Endometrium (tissue), 2 donors: ENCODE measurements at regions not wholly inside any gene's neighbourhood (a gene's known extent, or its start where the extent isn't known, plus 50 kb on each side); places are given as distances from the start of the nearest gene placed in this dataset.

Source experiments
- FAIRE-seq: peaks from 2 replicates; lab custom pipeline; 2012; peaks lifted over from hg19 to GRCh38; lab: Jason Lieb, UNC
- donor health status: control.
- donor health status: control.

DNA sequence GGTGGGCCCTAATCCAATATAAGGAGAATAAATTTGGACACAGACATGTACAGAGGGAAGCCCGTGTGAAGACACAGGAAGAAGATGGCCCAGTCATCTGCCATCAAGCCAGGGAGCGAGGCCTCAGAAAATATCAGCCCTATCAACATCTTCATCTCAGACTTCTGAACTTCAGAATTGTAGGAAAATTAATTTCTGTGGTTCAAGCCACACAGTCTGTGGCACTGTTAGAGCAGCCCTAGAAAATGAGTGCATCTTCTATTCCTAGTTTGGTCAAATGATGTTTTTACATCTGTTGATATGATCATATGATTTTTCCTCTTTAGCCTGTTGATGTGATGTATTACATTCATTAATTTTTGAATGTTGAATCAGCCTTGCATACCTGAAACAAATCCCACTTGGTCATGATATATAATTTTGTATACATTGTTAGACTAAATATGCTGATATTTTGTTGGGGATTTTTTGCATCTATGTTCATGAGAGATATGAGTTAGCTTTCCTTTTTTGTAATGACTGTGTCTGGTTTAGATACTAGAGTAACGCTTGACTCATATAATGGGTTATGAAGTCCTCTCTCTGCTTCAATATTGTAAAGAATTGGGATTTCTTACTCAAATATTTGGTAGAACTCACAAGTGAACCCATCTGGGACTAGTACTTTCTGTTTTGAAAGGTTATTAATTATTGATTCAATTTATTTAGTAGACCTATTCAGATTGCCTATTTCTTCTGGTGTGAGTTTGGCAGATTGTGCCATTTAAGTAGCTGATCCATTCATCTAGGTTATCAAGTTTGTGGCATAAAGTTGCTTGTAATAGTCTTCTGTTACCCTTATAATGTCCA, 451.4 kb downstream of the EIPR1 start:
- no peak for FAIRE-seq

DNA sequence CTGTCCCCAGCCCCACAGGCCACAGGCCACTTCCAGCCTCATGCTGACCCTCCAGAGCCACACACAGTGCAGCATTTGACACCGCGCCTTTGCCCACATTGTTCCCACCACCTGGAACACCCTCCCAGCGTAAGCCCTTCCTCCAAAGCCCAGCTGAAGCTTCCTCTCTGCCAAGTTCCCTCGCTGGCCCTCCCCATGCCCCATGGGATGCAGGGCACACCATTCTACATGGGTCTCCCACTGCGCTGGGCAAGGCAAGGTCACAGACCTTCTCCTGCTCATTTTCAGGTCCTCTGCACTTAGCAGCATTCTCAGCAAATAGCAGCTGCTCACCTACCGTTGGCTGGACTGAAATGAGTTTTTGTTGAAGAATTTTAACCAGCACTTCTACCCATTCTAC, 455.5 kb downstream of the EIPR1 start:
- FAIRE-seq: no peak

DNA sequence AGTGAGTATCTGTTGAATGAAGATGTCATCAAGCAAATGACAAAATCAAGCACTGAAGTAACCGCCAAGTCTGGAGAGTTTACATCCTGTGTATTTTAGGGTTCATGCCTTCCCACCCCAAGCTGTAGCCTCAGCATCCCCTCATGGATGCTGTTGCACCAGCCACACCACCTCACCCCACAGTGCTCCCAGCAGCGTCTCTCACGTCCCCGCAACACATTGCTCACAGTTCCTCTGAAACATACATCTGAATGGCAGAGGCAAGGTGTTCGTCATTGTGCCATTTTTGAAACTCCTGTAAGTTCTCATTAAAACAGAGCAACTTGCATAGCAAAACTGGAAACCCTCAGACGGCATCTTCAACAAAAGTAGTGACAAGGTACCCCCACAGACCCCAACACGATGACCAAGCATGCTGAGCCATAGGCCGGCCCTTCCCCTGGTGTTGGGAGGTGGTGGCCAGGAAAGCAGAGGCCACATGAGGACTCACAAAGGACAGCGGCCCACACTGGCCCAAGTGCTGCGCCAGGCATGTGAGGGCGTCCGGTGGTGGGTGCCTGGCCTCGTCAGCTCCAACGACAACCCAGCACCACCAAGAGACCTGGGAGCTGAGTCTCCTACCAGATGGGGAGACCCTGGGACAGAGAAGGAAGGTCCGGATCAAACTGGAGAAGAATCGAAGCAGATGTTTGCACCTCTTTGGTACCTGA, 456.5 kb downstream of the EIPR1 start:
- FAIRE-seq: no peak

DNA sequence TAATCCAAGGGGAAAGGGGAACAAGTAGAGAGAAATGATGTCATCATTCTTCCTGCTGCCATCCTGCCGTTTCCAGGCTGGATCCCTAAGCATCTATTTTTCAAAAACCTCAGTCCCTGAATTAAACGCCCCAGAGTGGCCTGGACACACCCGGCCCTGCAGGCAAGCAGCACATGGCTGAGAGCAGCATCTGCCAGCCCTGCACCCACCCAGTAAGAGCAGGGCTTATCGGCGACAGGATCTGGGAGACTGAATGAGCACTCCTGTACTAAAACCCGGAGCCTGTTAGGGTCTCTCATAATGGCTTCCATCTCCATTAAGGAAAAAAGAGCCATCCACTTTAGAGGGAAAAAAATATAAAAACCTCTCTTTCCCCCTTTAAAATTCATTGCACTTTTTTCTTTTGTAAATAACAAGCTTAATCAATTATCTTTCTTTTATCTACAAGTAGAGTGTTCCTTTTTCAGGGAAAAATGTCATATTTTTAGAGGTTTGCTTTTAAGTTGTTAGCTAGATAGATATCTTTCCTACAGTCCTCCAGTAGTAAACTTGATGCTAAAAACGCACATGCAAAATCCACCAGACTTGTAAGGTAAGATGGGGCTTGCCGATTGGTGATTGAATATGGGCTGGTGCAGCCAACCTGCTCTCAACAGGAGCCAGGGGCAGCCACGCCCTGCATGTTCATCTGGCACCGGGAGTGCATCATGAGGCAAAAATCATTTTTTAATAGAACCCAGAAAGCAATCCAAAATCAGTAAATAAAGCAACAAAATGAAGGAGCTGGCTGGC, 457.8 kb downstream of the EIPR1 start:
- no peak for FAIRE-seq

- no peak for FAIRE-seq
These were observed 458.6 kb downstream of the EIPR1 start for GRCh38 chr2:2919026-2919425.

GRCh38 chr2:2916621-2917020, 461.0 kb downstream of the EIPR1 start:
- no peak for FAIRE-seq

DNA sequence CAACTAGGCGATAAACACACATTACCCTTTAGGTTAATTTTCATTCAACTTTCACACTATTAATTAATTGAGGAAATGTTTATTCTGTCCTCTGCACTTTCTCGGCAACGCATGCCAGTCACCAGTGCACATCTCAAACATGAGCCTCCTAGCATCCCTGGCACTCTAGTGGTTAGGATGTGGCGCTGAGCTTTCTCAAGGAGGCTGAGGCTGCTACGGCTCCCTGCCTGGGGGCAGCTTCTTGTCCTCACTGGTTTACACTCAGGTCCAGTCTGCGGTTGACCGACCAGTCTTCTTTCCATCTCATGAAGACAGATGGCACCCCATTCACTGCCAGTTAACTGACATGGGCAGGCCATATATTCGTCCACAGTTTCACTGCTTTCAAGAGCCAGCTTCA, 463.4 kb downstream of the EIPR1 start:
- FAIRE-seq: no peak

DNA sequence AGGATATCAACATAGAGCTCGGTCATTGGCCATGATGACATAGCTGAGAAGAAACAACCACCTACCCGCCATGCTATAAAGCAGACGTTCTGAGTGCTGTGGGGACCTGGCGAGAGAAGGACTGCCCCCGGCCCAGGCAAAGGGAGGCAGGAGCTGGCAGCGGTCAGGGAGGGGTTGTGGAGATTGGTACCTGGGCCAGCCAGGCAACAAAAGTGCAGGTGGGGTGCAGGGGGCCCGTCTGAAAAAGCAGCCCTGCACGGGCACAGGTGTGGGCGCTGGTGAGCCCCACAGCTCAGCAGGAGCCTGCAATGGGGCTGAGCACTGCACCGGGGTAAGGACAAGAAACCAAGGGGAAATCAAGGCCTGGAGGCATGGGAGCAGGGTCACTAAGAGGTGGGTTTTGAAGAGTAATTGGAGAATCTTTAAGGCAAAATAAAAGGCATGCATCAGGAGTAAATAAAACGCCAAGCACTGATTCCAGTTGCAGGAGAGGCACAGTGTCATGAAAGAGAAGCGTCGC, 464.0 kb downstream of the EIPR1 start:
- no peak for FAIRE-seq

DNA sequence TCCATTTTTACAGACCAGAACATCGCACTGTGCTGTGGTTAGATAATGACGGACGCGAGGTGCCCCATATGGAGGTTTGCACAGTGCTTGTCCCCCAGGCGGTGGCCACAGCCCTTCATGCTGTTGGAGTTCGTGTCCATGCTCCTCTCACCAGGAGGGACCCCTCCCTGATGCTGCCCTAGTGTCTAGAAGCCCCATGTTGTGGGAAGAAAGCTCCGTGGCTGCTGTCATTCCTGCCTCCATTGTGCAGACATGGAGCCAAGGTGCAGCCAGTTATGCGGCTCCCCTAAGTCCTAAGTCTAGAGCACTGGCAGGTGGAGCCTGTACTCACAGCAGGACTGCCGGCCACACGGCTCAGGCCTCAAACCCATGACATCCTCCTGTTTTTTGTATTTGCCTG, 464.9 kb downstream of the EIPR1 start:
- no peak for FAIRE-seq

DNA sequence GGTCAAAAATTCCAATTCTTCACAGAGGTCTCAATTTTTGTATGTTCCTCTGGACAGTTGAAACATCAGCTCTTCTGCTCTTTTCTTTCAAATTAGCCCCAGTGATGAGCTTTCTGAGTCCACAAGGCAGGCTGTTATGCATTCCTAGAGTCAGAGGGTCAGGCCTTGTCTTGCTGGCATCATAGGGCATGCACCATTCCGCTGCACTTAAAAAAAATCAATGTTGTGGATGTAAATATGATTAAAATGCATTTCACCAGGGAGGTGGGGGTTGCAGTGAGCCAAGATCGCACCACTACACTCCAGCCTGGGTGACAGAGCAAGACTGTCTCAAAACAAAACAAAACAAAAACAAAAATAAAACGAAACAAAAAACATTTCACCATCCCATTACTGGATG, 465.3 kb downstream of the EIPR1 start:
- no peak for FAIRE-seq

DNA sequence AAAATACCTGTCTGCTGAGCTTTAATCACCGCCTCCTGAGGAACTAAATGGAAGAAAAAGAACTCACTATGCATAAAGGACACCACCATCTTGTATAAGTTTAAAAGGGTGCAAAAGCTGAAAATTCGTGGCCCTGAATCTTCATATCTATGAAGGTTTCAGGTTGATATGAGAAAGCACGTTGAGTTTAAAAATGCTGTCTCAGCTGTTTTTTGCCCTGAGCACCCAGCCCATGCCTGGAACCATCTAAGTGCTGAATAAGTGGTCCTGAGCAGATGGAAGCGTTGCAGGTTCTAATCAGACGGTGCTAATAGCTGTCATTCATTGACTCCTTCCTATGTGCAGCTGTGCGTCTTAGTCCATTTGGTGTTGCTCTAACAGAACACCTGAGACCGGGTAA, 467.4 kb downstream of the EIPR1 start:
- no peak for FAIRE-seq

DNA sequence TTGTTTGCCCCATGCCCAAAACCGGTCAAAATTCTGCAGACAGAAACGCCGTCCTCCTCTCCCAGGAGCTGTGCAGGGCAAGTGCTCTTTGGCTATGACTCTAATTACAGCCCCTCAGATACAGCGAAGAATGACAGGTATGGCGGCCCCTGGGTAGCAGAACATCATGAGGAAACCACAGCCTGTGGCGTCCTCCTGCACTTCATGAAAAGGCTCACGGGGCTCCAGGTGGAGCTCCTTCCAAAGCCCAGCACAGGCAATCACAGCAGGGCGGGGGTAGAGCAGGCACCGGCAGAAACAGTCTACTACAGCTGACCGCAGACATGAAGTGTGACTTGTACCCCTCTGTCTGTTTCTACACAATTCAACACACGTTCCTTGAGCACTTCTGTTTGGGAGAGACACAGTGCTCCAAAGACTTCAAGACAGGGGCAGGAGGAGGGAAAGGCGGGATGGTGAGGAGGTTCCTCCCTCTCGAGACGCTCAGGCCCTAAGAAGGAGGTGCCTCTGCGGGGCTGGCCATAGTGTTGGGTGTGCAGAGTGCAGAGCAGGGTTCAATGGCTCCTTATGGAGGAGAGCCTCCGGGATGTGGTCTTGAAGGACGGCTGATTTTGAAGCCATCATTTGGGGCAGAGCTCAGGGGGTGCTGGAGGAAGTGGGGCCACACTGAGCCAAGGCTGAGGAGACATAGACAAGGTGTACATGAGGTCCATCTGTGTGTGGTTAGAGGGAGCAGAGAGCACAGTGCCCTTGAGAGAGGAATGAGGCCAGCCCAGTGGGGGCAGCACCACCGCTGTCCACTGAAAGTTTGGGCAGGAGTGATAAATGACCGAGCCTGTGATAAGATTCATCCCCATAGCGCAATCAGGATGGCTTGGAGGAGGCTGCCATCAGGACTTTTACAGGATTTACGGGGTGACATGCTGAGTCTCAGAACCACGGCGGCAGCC, 468.3 kb downstream of the EIPR1 start:
- FAIRE-seq: no peak

DNA sequence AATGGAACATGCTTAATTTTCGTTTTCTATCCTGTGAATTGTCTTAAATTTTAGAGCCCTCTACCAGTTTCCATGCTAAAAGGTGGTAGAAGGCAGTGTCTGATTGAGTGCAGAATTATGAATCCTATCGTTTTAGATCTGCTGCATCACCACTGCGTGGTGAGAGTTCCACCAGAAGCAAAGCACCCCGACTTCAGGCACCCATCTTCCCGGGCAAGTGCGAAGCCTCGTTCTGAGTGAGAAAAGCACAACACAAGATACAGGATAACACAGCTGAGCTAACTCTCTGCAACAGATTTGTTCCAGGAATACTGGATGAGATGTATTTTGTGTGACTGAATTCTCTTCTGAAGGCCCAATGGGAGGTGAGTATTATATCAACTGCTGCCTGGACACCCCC, 471.5 kb downstream of the EIPR1 start:
- no peak for FAIRE-seq

GRCh38 chr2:2904721-2905350, 472.8 kb downstream of the EIPR1 start:
- FAIRE-seq: no peak

GRCh38 chr2:2902547-2903281, 474.9 kb downstream of the EIPR1 start:
- FAIRE-seq: no peak

GRCh38 chr2:2901384-2902345, 476.0 kb downstream of the EIPR1 start:
- FAIRE-seq: no peak

GRCh38 chr2:2899826-2900225, 477.8 kb downstream of the EIPR1 start:
- FAIRE-seq: no peak

GRCh38 chr2:2898744-2899143, 478.9 kb downstream of the EIPR1 start:
- FAIRE-seq: no peak

DNA sequence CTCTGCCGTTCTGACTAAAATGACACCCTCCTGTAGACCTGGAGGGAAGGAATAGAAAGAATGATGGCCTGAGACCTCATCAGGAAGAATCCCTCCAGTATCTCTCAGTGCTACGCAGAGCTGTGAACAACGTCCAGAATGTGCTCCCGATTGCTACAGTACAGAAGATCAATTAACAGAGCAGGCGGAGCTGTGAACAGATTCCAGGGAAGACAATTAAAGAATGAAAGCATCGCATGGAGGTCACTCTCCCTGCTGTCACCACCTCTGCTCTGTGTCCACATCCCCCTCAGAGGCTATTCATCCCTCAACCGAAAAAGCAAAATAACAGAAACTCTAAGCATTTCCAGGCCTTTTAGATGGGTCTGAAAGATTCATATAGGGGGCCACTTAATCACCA, 481.0 kb downstream of the EIPR1 start:
- no peak for FAIRE-seq
